IPS DF 4.7 (cell line): ENCODE measurements at regions not wholly inside any gene's neighbourhood (a gene's known extent, or its start where the extent isn't known, plus 50 kb on each side); places are given as distances from the start of the nearest gene placed in this dataset.

ENCODE experiments used
- DNase-seq: peaks from one replicate; pipeline ENCODE4 v3.0.0-alpha.2; 2013; ENCODE audit warnings: low spot score; ENCODE audit errors: extremely low read depth

DNA sequence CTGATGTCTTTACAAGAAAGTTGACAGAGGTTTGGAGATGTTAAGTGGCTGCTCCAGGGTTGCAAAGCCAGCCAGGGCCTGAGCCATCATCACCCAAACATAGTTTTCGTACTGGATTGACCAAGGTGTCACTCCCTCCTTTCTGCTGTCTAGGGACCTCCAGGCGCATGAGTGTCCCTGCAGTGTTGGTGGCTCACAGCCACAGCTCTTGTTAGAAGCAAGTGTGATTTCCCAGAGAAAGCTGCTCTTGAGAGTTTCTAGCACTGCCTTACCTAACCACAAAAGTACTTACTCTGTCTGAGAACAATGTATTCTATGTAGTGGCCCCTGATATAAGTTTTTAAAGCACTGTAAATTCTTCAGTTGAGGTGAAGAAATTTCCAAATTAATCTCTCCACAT, 144.1 kb downstream of the SOX2 start:
- no peak for DNase-seq

DNA sequence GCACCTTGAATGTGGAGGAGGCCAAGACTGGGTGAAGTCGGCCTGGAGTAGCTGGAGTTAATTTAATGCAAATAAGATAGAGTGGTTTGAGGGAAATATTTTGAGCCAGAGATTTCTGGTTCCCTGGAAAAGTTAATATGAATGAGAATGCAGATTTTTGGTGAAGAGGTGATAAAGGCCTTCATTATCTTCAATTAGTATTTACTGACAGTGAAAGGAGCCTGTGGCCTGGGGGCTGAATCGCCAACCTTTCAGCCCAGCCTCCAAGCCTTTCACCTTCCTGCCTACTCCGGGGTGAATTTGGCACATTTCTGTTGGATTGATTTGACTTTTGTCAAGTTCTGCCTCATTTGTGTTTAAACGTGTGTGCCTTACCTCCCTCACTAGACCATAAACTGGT, 147.8 kb downstream of the SOX2 start:
- DNase-seq = peak; percentile 38

DNA sequence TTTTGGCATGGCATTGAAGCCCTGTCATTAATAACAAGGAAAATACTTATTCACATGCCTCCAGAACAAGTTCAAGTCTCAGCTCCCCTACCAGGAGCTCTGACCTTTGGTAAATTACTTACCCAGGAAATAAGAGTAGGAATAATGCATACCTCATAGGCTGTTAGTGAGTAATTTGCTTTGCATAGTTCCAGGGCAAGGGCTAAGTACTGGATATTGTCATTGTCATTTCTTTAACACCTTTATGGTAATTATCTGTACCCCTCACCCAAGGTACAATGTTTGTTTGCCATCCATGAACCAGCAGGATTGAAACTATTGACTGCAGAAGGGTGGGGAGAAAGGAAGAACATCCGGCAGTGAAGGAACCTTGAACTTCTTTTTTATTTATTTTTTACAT, 148.5 kb downstream of the SOX2 start:
- DNase-seq = peak; percentile 46

DNA sequence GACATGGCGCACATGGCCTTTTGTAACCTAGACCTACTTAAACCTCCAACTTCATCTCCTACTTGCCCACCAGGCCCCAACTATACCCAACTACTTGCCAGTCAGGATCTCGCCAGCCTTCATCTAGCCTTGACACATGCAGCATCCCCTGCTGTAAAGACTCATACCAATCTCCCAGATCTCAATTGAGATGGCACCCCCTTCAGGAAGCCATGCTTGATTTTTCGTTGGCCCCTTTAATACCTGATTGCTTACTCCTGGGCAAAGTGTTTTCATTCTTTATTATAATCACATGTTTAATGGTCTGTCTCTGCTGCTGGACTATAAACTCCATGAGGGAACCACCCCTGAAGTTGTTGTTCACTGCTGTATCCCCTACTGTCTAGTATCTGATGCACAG, 150.8 kb downstream of the SOX2 start:
- DNase-seq = no peak

DNA sequence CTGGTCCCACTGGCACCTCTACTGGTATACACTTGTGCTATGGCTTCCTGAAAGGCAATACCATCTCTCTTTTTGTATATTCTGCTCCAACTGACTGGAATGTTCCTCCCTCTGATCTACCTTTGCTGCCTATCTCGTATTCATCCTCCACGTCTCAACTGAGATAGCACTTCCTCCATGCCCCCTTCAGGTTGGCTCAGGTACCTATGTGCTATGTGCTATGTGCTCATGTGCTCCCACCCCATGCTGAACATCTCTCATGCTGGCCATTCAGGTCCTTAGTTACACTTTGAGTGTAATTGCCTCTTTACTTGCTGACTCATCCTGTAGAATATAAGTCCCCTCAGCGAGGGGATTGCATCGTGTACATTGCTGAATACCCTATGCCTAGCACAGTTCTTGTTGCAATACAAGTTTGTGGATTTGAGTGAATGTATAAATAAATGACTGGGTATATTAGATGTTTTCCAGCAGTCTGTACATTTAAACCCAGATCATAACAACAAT, 156.9 kb downstream of the SOX2 start:
- no peak for DNase-seq

DNA sequence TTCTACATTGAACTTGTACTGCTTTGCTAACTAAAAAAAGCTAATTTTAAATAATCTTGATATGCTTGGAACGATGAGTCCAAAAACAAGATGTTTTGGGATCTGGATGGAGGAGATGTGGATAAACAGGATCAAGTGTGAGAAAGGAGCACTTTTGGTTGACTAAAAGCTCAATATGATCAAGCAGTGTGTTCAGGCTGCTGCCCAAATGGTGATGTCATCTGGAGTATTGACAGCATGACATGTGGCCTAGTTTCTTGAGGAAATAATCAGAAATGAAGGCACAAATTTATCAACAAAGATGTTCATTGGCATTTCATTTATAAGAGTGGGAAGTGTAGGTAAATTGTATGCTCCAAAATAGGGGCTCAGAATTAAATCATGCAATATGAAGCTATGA, 161.2 kb downstream of the SOX2 start:
- DNase-seq = no peak

DNA sequence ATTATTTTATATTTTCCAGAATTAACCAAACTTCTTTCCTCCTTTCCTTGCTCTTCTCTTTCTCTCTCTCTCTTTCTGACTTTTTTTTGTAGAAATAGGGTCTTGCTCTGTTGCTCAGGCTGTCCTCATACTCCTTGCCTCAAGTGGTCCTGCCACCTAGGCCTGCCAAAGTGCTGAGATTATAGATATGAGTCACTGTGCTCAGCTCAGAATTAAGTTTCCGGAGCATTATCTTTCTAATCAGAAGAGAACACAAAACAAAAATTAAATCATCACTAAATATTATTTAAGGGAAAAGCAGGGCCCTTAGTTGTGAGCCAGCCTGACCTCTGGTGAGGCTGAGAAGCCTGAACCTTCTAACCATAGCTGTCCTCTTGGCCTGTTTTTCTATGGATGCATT, 168.2 kb downstream of the SOX2 start:
- DNase-seq = no peak

DNA sequence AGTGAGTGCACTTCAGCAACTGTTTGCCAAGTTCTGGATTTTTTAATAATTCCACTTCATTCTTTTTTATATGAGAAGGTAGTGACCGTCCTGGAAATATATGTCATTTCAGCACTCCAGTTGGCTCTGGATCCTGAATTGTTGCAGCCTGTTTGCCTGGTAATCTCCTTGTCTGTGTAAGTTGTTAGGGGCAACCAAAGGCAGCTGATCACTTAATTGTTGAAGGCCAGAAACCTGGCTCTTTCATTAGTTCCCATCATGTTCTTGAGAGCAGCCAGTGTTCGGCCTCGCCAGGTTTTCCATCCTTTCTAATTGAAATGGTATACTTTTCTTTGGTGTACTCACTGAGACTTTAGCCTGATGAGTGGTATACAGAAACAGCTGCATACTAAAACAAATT, 168.6 kb downstream of the SOX2 start:
- DNase-seq = no peak

DNA sequence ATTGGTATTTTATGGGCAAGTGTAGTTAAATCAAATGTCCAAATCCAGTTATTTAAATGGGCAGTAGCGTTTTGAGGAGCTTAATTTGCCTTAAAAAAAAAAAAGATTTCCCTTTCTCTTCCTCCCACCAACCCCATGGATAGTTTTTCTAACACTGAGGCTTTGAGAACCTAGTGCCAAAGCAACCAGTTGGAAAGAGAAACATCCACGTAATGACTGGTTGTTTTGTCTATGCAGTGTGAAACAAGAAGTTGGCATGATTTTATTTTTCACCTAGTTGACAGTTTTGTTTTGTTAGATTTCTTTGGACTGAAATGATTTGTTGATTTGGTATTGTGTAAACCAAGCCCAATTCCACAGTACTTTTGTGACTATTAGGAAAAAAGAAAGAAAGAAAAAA, 170.0 kb downstream of the SOX2 start:
- DNase-seq = no peak

DNA sequence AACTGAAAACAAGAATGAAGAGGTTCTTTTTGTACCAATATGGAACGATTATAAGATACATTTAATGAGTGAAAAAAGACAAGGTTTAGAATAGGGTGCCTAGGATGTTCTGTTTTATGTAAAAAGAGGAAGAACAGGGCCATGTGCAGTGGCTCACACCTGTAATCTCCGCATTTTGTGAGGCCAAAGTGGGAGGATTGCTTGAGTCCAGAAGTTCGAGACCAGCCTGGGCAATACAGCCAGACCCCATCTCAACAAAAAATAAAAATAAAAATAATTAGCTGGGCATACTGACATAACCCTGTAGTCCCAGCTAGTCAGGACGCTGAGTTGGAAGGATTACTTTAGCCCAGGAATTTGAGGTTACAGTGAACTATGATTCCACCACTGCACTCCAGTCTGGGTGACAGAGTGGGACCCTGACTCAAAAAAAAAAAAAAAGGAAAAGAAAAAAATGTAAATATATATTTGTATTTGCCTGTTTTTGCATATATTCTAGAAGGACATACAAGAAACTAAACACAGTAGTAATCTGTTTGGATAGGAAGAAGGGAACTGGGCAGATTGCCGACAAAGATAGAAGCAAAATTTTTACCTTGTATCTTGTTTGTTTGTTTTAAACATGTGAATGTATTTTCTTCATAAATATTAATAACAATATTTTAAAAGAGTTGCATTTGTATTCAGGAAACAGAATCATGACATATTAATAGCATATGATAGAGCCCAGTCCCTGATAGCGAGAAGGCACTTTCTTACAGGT, 174.3 kb downstream of the SOX2 start:
- no peak for DNase-seq

DNA sequence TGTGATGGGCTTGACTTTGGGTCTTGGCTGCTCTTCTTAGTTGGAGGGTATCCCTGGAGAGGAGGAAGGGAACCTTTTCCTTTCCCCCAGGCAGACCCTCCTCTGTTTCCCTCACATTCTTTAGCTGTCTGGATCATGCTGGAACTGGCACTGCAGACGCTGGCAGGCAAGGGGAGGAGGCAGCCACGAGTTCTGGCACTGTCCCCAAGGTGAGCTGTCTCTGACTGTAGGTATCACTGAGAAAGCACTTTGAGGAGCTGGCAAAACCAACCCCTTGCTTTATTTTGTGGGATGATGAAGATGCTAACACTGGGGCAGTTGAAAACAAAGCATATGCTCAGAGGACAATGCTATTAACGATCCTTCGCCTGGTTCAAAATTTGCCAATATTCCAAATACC, 175.0 kb downstream of the SOX2 start:
- DNase-seq = no peak

DNA sequence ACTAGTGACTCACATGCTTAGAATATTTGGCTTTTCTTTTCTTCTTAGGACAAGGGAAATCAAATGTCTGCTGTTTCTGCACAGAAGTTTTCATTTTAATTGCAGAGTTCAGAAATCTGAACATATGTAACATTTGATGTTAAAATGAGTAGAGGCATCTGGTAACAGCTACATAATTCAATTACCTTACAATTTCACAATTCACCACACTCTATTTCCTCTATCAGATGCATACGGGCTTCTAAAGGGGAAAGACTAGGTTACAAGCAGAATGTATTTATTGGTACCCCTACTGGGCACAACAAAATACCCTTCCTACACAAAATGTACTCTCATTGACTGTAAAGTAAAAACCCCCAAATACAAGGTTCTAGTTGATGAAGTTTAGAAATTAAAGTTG, 176.0 kb downstream of the SOX2 start:
- DNase-seq = no peak

DNA sequence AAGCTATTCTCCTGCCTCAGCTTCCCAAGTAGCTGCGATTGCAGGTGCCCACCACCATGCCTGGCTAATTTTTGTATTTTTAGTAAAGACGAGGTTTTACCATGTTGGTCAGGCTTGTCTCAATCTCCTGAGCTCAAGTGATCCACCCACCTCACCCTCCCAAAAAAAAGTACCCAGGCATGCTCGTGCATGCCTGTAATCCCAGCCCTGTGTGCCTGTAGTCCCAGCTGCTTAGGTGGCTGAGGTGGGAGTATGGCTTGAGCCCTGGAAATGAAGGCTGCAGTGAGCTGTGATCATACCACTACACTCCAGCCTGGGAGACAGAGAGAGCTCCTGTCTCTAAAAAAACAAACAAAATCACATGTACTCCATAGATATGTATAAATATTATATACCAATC, 176.5 kb downstream of the SOX2 start:
- no peak for DNase-seq

DNA sequence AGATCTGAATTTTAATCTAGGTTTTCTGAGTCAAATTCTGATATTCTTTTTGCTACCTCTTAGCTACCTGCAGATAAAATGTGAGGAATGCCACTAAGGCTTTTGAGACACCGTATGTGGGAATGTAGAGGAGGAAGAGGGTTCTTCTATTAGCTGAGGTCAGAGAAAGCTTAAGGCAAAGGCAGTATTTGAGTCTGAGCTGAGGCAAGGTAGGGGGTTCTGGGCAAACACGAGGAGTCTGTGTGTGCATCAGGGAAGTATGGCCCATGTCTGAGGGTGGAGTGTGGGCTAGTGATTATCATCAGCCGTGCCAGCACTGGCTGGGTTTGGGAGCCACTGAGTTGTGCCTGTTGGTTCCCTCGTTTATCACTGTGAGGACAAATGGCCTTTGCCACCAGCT, 181.1 kb downstream of the SOX2 start:
- no peak for DNase-seq

DNA sequence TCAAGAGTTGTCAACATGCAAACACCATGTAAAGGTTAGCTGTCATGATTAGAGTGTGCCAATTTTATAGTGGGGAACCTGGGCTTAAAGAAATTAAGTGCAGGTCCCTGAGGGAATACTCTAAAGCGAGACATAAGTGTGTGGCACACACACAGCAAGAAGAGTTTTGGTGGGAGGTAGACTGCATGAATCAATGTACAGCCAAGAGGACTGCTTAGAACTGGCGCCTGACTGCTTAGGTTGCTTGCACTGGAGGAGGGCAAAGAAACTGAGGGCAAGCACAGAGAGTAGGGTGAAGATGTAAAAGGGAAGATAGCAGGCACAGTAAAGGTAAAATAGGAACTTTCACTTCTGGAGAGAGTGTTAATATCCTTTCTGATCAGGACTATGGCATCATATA, 184.9 kb downstream of the SOX2 start:
- DNase-seq = no peak

DNA sequence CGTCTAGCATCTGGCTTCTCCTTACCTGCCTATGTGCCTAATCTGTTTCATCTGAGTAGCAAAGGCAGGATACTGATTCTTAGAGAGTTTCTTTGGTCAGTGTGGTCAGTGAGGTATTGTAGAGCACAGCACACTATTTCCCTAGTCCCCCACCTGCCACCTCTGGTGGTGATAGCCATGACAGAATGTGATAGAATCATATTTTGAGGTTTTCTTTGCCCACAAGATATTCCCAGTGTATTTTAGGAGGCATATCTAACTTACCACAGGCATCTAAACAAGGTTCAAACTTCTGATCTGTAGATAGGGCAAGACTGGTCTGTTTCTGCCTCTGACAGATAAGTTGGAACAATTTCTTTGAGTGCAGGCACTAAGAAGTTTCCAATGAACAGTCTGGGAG, 188.0 kb downstream of the SOX2 start:
- DNase-seq = no peak

DNA sequence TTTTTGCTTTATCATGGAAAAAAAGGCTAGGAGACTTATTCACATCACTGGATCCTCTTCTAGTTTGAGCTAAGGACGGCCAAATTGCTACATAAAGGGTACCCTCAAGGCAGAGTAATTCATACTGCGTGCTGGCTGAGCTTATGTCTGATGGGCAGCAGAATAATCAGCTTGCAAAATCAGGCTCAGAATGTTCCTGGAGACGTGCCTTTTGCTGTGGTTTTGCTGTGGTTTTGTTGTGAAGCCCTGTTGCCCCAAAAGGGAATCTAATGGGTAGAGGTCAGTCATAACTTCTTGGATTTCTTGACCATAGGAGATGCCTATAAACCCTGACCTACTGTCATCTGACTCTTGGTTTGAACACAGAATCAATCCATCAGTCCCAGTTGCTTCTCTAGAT, 189.9 kb downstream of the SOX2 start:
- DNase-seq = no peak

DNA sequence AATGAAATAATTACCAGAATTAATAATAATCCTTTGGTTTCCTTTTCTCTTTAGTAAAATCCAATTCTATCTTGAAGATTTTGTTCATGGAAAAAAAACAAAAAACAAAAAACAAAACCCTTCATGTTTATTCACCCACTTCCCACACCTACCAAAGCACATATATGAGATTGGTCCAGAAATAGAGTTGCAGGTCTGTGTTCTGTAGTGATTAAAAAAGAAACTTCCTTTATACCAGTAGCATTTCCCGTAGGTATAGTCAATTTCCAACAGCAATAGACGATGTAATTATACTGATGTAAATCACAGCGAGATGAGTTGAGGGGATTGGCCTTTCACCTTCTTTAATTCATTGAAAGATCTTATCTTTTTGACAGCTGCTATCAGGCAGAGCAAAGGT, 194.6 kb downstream of the SOX2 start:
- no peak for DNase-seq

DNA sequence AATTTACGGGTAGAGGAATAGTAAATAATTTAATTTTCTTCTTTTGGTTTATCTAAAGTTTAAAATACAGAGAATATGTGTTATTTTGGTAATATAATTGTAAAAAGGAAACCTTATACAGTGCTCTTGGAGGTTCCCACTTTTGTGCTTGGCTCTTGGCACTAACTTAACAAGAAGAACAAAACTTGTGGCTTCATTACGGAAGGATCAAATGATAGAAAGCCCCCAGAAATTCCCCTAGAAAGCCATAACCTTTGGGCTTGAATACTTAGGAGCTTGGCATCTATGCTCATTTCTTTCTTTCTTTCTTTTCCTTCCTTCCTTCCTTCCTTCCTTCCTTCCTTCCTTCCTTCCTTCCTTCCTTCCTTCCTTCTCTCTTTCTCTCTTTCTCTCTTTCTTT, 197.5 kb downstream of the SOX2 start:
- DNase-seq = no peak

DNA sequence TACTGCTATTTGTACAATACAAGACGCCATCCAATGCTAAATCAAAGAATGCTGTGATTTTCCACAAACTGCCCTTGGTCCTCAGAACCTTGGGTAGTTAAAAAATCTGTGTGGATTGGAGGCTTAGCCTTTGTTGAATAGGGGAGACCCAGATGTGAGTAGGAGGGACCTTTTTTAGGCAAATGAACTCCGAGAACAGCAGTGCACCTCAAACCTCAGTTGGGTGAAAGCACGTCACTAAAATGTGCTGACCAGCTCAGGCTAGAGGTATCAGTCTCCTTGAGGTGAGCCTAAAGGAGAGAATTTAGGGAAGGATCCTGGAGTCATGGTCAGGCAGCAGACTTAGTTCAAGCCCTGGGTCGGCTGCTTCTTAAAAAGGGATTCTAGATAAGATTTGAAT, 200.7 kb downstream of the SOX2 start:
- no peak for DNase-seq

DNA sequence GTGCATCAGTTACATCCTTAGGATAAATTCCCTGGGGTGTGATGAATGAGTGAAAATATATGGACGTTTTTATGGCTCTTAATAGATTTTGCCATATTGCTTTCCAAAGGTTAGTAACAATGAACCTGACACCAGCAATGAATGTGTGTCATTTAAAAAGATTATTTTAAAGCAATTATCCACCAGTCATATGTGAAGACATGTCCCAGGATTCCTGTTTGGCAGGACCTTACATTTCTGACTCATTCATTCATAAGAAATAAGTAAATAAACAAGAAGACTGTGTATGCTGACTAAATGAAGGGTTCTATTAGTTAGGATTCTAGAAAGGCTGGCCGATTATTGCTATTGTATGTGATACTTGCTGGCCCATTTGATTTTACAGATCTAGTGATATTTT, 201.5 kb downstream of the SOX2 start:
- DNase-seq = no peak

DNA sequence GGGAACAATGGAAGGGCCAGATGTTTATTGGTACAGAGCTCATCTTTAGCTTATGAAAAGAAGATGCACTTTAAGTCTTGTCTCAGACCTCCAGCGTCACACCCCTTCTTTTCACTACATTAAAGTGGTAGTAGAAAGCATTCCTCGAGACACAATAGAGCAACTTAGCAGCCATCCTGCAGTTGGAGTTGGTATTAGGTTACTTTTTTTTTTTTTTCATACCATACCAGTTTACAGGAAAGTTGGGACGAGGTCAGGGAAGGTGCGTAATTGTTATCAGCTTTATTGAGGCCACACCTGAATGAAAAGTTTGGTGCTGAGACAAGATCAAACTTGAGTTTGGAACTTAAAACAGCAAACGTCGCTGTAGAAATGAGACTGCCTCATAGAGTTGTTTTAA, 203.8 kb downstream of the SOX2 start:
- DNase-seq = no peak

DNA sequence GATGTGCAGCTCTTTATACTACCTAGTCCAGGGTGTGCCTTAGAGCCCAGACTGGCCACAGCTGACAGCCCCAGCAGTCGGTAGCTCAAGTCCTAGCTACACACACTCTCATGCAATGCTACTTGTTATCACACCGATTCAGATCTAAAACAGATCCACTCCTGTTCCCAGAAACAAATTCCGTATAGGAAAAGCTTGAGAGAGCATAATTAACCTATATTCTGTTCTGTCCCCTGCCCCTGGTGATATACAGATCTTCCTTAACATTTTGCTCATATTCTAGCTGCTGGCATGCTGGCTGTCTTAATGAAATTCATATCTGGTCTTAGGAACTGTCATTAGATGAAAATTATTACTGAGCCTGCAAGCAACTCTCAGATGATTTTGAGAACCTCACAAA, 204.3 kb downstream of the SOX2 start:
- DNase-seq = no peak

DNA sequence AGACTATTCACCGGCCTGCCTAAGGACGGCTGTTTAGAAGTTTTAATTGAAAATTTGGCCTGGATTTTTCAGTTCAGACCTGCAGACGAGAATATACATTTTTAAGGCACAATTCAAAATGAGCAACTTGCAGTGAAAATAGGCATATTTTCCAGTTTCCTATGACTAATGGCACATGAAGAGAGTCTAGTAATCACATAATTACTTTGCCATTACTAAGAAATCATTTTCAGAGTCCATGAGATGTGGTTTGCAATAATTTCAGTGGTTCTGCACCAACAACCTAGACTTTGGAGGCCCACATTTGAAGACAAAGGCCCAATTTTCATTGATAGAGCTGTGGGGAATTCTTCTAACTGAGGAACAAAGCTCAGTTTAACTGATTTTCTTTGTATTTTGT, 205.3 kb downstream of the SOX2 start:
- DNase-seq = no peak
